ENCODE measurements at regions not wholly inside any gene's neighbourhood (a gene's known extent, or its start where the extent isn't known, plus 50 kb on each side); places are given as distances from the start of the nearest gene placed in this dataset.

GRCh38 chr16:14347706-14348105, 276.6 kb downstream of the MRTFB start:
- TF ChIP-seq, protein P1, sequence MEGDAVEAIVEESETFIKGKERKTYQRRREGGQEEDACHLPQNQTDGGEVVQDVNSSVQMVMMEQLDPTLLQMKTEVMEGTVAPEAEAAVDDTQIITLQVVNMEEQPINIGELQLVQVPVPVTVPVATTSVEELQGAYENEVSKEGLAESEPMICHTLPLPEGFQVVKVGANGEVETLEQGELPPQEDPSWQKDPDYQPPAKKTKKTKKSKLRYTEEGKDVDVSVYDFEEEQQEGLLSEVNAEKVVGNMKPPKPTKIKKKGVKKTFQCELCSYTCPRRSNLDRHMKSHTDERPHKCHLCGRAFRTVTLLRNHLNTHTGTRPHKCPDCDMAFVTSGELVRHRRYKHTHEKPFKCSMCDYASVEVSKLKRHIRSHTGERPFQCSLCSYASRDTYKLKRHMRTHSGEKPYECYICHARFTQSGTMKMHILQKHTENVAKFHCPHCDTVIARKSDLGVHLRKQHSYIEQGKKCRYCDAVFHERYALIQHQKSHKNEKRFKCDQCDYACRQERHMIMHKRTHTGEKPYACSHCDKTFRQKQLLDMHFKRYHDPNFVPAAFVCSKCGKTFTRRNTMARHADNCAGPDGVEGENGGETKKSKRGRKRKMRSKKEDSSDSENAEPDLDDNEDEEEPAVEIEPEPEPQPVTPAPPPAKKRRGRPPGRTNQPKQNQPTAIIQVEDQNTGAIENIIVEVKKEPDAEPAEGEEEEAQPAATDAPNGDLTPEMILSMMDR (IDR thresholded peaks at IDR 0.05): no peak
- TF ChIP-seq POLR2A (IDR thresholded peaks at IDR 0.05): no peak
